Fibroblast of villous mesenchyme (primary cell): ENCODE measurements at regions not wholly inside any gene's neighbourhood (a gene's known extent, or its start where the extent isn't known, plus 50 kb on each side); places are given as distances from the start of the nearest gene placed in this dataset.
A peak's percentile ranks its signal among the peaks of the same experiment; 100 is the strongest.

ENCODE experiments used
- DNase-seq: peaks from one replicate; pipeline ENCODE4 v3.0.0-alpha.2; 2010; ENCODE audit warnings: low read depth
- H3K4me3 ChIP-seq: 2 replicates; pipeline ENCODE4 v1.5.1; 2011; ENCODE audit warnings: low read depth, mild to moderate bottlenecking, low read length
- CTCF ChIP-seq: IDR thresholded peaks from 2 replicates; pipeline ENCODE4 v1.5.1; 2012; ENCODE audit warnings: low read depth, mild to moderate bottlenecking, low read length; ENCODE audit not compliant: insufficient read depth

- no peak for DNase-seq
- no peak overlapping the region for H3K4me3 ChIP-seq
- no peak for TF ChIP-seq CTCF
These were observed 1662.6 kb upstream of the SEL1L start for GRCh38 chr14:83196236-83196635.

GRCh38 chr14:83197271-83197670 is 1663.6 kb upstream of the SEL1L start:
- TF ChIP-seq CTCF = no peak
- DNase-seq = no peak
- H3K4me3 ChIP-seq = no peak overlapping the region

GRCh38 chr14:83207550-83207949 is 1673.9 kb upstream of the SEL1L start:
- no peak overlapping the region for H3K4me3 ChIP-seq
- TF ChIP-seq CTCF = no peak
- DNase-seq = no peak

- no peak overlapping the region for H3K4me3 ChIP-seq
- no peak for DNase-seq
- no peak for TF ChIP-seq CTCF
These were observed 1674.7 kb upstream of the SEL1L start for GRCh38 chr14:83208341-83208740.

GRCh38 chr14:83217492-83217891 is 1683.8 kb upstream of the SEL1L start:
- peak; percentile 80 for DNase-seq
- peak; percentile 13 for TF ChIP-seq CTCF
- no peak overlapping the region for H3K4me3 ChIP-seq

GRCh38 chr14:83247924-83248639 is 1714.4 kb upstream of the SEL1L start:
- TF ChIP-seq CTCF = no peak
- DNase-seq = no peak
- H3K4me3 ChIP-seq = no peak overlapping the region

- no peak overlapping the region for H3K4me3 ChIP-seq
- no peak for TF ChIP-seq CTCF
- DNase-seq = peak; percentile 48
These were observed 1717.7 kb upstream of the SEL1L start for GRCh38 chr14:83251402-83251801.
